DOHH2 (cell line): ENCODE measurements at regions not wholly inside any gene's neighbourhood (a gene's known extent, or its start where the extent isn't known, plus 50 kb on each side); places are given as distances from the start of the nearest gene placed in this dataset.
A peak's percentile ranks its signal among the peaks of the same experiment; 100 is the strongest.
"Not testable (repeated sequence)": the region's sequence is repeated elsewhere in the genome, so short reads cannot be mapped to it uniquely, and the experiment has no call there.

Experiments used
- H3F3A ChIP-seq: fragments of 200-600 bp; sonication (generic), shearing (Covaris generic); 2 replicates; pipeline ENCODE4 v1.6.0; 2016; ENCODE audit warnings: antibody characterized with exemption, mild to moderate bottlenecking; ENCODE audit not compliant: control insufficient read depth, insufficient read depth
- H3K27ac ChIP-seq: fragments of 200-600 bp; sonication (generic); 2 replicates; pipeline ENCODE4 v1.5.1; 2014; ENCODE audit warnings: low read depth, mild to moderate bottlenecking, low read length, moderate library complexity
- H3K27me3 ChIP-seq: fragments of 200-600 bp; sonication (generic); 2 replicates; pipeline ENCODE4 v1.6.1; 2014; ENCODE audit warnings: mild to moderate bottlenecking, low read length, mixed read lengths; ENCODE audit not compliant: control insufficient read depth
- H3K36me3 ChIP-seq: fragments of 200-600 bp; sonication (generic); 2 replicates; pipeline ENCODE4 v1.6.1; 2014; ENCODE audit warnings: mild to moderate bottlenecking, low read length, moderate library complexity, mixed read lengths; ENCODE audit not compliant: control insufficient read depth
- H3K4me1 ChIP-seq: fragments of 200-600 bp; sonication (generic); 2 replicates; pipeline ENCODE4 v1.6.1; 2014; ENCODE audit warnings: mild to moderate bottlenecking, low read length, mixed read lengths; ENCODE audit not compliant: control insufficient read depth
- H3K4me2 ChIP-seq: fragments of 200-600 bp; sonication (generic); 2 replicates; pipeline ENCODE4 v1.6.0; 2014; ENCODE audit warnings: mild to moderate bottlenecking, low read length, moderate library complexity
- H3K4me3 ChIP-seq: fragments of 200-600 bp; sonication (generic); 2 replicates; pipeline ENCODE4 v1.5.1; 2014; ENCODE audit warnings: mild to moderate bottlenecking, low read length, mixed read lengths
- H3K79me2 ChIP-seq: fragments of 200-600 bp; sonication (generic); 2 replicates; pipeline ENCODE4 v1.6.1; 2014; ENCODE audit warnings: mild to moderate bottlenecking, low read length, mixed read lengths; ENCODE audit not compliant: control insufficient read depth
- H3K9me2 ChIP-seq: fragments of 200-600 bp; sonication (generic); replicated peaks from 2 replicates; pipeline ENCODE4 v1.6.1; 2014; ENCODE audit warnings: mild to moderate bottlenecking, low read length, mixed read lengths; ENCODE audit not compliant: control insufficient read depth
- H3K9me3 ChIP-seq: fragments of 200-600 bp; sonication (generic); 2 replicates; pipeline ENCODE4 v1.6.1; 2014; ENCODE audit warnings: antibody characterized with exemption, low read length, mixed read lengths; ENCODE audit not compliant: control insufficient read depth, insufficient read depth
- H4K20me1 ChIP-seq: fragments of 200-600 bp; sonication (generic); 2 replicates; pipeline ENCODE4 v1.6.0; 2014; ENCODE audit warnings: low read depth, mild to moderate bottlenecking, antibody characterized with exemption, low read length, moderate library complexity; ENCODE audit not compliant: control insufficient read depth, insufficient read depth
- EZH2phosphoT487 ChIP-seq: fragments of 200-600 bp; sonication (generic); IDR thresholded peaks from 2 replicates; pipeline ENCODE4 v1.6.1; 2017; ENCODE audit warnings: borderline replicate concordance, mild to moderate bottlenecking, antibody characterized with exemption, low read length, moderate library complexity, mixed read lengths
- TF ChIP-seq, protein P1 (sequence below): fragments of 200-600 bp; sonication (generic); IDR thresholded peaks from one replicate; pipeline ENCODE4 v1.5.1; 2014; ENCODE audit warnings: antibody characterized with exemption, mild to moderate bottlenecking, low read depth, low read length; ENCODE audit not compliant: poor library complexity, severe bottlenecking

GRCh38 chr5:158198636-158199035, 339.7 kb upstream of the CLINT1 start:
- Histone ChIP-seq H3F3A (peaks cover 13% of the 10 kb centered on the region), H3K4me3 (peak overlapping the region; percentile 61), H3K4me2 (peak overlapping the region; percentile 71)

GRCh38 chr5:158195416-158196210, 336.7 kb upstream of the CLINT1 start:
- Histone ChIP-seq H3K27me3 (peaks cover 4% of the 10 kb centered on the region; the same call in 1 of the 2 replicates), H3K79me2 (no peaks in the 10 kb centered on the region), H3K4me2 (peak overlapping the region; percentile 29), H3K9me2 (no peaks in the 10 kb centered on the region), H3K9me3 (peaks cover 4% of the 10 kb centered on the region; the same call in 1 of the 2 replicates), H3K27ac (no peak overlapping the region), H3K4me3 (no peak overlapping the region), H3F3A (peaks cover 13% of the 10 kb centered on the region), H3K36me3 (no peaks in the 10 kb centered on the region), H4K20me1 (no peaks in the 10 kb centered on the region), H3K4me1 (peaks cover 65% of the 10 kb centered on the region)
- TF ChIP-seq, protein P1, sequence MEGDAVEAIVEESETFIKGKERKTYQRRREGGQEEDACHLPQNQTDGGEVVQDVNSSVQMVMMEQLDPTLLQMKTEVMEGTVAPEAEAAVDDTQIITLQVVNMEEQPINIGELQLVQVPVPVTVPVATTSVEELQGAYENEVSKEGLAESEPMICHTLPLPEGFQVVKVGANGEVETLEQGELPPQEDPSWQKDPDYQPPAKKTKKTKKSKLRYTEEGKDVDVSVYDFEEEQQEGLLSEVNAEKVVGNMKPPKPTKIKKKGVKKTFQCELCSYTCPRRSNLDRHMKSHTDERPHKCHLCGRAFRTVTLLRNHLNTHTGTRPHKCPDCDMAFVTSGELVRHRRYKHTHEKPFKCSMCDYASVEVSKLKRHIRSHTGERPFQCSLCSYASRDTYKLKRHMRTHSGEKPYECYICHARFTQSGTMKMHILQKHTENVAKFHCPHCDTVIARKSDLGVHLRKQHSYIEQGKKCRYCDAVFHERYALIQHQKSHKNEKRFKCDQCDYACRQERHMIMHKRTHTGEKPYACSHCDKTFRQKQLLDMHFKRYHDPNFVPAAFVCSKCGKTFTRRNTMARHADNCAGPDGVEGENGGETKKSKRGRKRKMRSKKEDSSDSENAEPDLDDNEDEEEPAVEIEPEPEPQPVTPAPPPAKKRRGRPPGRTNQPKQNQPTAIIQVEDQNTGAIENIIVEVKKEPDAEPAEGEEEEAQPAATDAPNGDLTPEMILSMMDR: no peak
- TF ChIP-seq EZH2phosphoT487: no peak

More at GRCh38 chr5:158198636-158199035, 339.7 kb upstream of the CLINT1 start:
- Histone ChIP-seq H3K9me2 (no peaks in the 10 kb centered on the region), H3K27me3 (peaks cover 13% of the 10 kb centered on the region), H4K20me1 (no peaks in the 10 kb centered on the region), H3K9me3 (no peaks in the 10 kb centered on the region), H3K27ac (peak overlapping the region; percentile 61), H3K4me1 (peaks cover 62% of the 10 kb centered on the region), H3K79me2 (no peaks in the 10 kb centered on the region), H3K36me3 (no peaks in the 10 kb centered on the region)
- TF ChIP-seq, protein P1: no peak
- TF ChIP-seq EZH2phosphoT487: no peak; the same call in 1 of the 2 replicates

DNA sequence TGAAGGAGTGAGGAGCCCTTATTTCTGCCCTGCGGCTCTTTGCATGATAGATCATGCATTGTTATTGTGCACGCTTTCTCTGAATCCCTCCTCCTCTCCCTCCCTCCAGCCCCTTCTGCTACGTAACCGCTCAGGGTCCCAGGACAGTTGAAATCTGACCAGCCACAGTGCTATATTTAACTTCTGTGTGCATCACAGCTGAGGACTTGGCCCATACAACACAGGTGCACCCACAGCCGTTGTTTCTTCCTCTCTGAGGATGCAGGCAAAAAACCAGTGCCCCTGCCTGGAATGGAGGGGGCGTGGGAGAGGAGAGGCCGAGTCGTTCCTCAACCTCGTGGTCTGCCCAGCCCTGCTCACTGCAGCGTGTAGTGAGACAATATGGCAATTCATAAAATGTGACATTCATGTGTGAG, 335.6 kb upstream of the CLINT1 start:
- H3K9me2 ChIP-seq: no peaks in the 10 kb centered on the region
- H3K4me2 ChIP-seq: peak overlapping the region; percentile 77
- H3K4me1 ChIP-seq: peaks cover 62% of the 10 kb centered on the region
- peak overlapping the region; percentile 60 for H3K4me3 ChIP-seq
- H3K9me3 ChIP-seq: peaks cover 4% of the 10 kb centered on the region; the same call in 1 of the 2 replicates
- peak overlapping the region; percentile 69 for H3K27ac ChIP-seq
- no peak for TF ChIP-seq EZH2phosphoT487
- TF ChIP-seq, protein P1: no peak
- peaks cover 3% of the 10 kb centered on the region; the same call in 1 of the 2 replicates for H3K27me3 ChIP-seq
- peaks cover 12% of the 10 kb centered on the region for H3F3A ChIP-seq
- no peaks in the 10 kb centered on the region for H3K79me2 ChIP-seq
- H3K36me3 ChIP-seq: no peaks in the 10 kb centered on the region
- no peaks in the 10 kb centered on the region for H4K20me1 ChIP-seq

- H3K27me3 ChIP-seq, H4K20me1 ChIP-seq, H3K36me3 ChIP-seq, H3K27ac ChIP-seq, H3K4me2 ChIP-seq, H3K9me3 ChIP-seq, H3K79me2 ChIP-seq, H3K4me3 ChIP-seq, H3K9me2 ChIP-seq: not testable (repeated sequence)
- peaks cover 10% of the 10 kb centered on the region for H3F3A ChIP-seq
- H3K4me1 ChIP-seq: peaks cover 50% of the 10 kb centered on the region
These were observed 334.4 kb upstream of the CLINT1 start for GRCh38 chr5:158193395-158193794.
